ENCODE measurements at regions not wholly inside any gene's neighbourhood (a gene's known extent, or its start where the extent isn't known, plus 50 kb on each side); places are given as distances from the start of the nearest gene placed in this dataset.

GRCh38 chr6:92538926-92539325 lies 880.4 kb downstream of the EPHA7 start:
- TF ChIP-seq POLR2A (IDR thresholded peaks at IDR 0.05) (no peak), EP300 (IDR thresholded peaks at IDR 0.05) (no peak), POLR2AphosphoS5 (IDR thresholded peaks at IDR 0.05) (no peak), CTCF (IDR thresholded peaks at IDR 0.05) (no peak)
- Histone ChIP-seq H3K36me3 (no peaks in the 10 kb centered on the region), H3K27me3 (no peaks in the 10 kb centered on the region), H3K4me1 (no peaks in the 10 kb centered on the region), H3K4me3 (no peak overlapping the region), H3K27ac (no peak overlapping the region), H3K9me3 (no peaks in the 10 kb centered on the region)
- DNase-seq (no peak), ATAC-seq (ENCODE audit: low FRiP score in 2 of 2) (no peak)

DNA sequence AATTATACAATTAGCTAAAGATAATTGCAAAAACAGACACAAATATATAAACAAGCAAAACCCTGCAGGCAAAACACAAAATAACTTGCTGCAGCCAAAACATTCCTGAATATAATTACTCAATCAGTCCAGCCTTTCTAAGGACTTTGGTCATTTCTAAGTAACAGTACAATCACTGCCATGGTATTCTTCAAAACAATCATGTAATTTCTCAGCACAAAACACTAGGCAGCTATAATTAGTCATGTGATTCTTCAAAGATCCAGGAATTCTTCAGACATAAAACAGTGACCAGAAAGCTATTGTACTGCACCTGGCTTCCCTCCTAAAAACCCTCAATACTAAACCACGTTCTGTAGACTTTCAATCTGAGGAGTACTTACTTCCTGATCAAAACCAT lies 881.1 kb downstream of the EPHA7 start:
- no peaks in the 10 kb centered on the region for H3K9me3 ChIP-seq
- no peak for TF ChIP-seq EP300 (IDR thresholded peaks at IDR 0.05)
- no peak for TF ChIP-seq POLR2A (IDR thresholded peaks at IDR 0.05)
- TF ChIP-seq POLR2AphosphoS5 (IDR thresholded peaks at IDR 0.05), result no peak
- TF ChIP-seq CTCF (IDR thresholded peaks at IDR 0.05), result no peak
- no peaks in the 10 kb centered on the region for H3K27me3 ChIP-seq
- no peaks in the 10 kb centered on the region for H3K4me1 ChIP-seq
- WGBS, 2 donors, result 0 to 11% methylated on average over 1 of the region's 1 CpG
- H3K4me3 ChIP-seq, result no peak overlapping the region
- DNase-seq (no peak), ATAC-seq (ENCODE audit: low FRiP score in 2 of 2) (no peak)
- H3K27ac ChIP-seq, result no peak overlapping the region
- no peaks in the 10 kb centered on the region for H3K36me3 ChIP-seq

DNA sequence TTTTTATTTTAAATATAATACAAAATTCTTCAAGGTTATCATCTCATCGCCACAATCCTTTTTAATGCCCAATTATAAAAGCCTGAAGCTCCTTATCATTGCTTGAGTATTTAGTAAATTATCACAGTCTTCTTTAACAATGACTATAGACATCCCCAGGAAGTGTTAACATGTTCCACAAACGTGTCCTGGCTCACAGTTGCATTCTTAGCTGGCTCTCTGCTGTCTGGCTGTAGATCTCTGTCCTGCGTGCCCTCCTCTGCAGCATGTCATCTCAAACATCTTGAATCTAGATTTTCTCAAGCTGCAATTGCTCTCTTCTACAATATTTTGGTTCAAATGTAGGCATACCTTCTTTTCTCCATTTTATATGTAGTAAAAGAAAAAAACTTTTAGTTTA lies 885.2 kb downstream of the EPHA7 start:
- DNase-seq, result no peak
- Histone ChIP-seq H3K4me1 (no peaks in the 10 kb centered on the region), H3K36me3 (no peaks in the 10 kb centered on the region), H3K27ac (no peak overlapping the region), H3K9me3 (no peaks in the 10 kb centered on the region), H3K4me3 (no peak overlapping the region), H3K27me3 (no peaks in the 10 kb centered on the region)
- WGBS, 2 donors, result 39 to 54% methylated on average over 3 of the region's 3 CpGs
- ATAC-seq (ENCODE audit: low FRiP score in 2 of 2), result no peak
- no peak for TF ChIP-seq POLR2AphosphoS5 (IDR thresholded peaks at IDR 0.05)
- no peak for TF ChIP-seq EP300 (IDR thresholded peaks at IDR 0.05)
- no peak for TF ChIP-seq CTCF (IDR thresholded peaks at IDR 0.05)
- no peak for TF ChIP-seq POLR2A (IDR thresholded peaks at IDR 0.05)

- Histone ChIP-seq H3K9me3 (no peaks in the 10 kb centered on the region), H3K4me1 (no peaks in the 10 kb centered on the region), H3K27ac (no peak overlapping the region), H3K4me3 (no peak overlapping the region), H3K36me3 (no peaks in the 10 kb centered on the region), H3K27me3 (no peaks in the 10 kb centered on the region)
- ATAC-seq (ENCODE audit: low FRiP score in 2 of 2), result no peak
- no peak for TF ChIP-seq CTCF (IDR thresholded peaks at IDR 0.05)
- no peak for TF ChIP-seq EP300 (IDR thresholded peaks at IDR 0.05)
- TF ChIP-seq POLR2AphosphoS5 (IDR thresholded peaks at IDR 0.05), result no peak
- no peak for TF ChIP-seq POLR2A (IDR thresholded peaks at IDR 0.05)
- no peak for DNase-seq
- WGBS, 2 donors, result 79 to 89% methylated on average over 2 of the region's 2 CpGs
These were observed 896.8 kb downstream of the EPHA7 start for GRCh38 chr6:92522589-92522988.

DNA sequence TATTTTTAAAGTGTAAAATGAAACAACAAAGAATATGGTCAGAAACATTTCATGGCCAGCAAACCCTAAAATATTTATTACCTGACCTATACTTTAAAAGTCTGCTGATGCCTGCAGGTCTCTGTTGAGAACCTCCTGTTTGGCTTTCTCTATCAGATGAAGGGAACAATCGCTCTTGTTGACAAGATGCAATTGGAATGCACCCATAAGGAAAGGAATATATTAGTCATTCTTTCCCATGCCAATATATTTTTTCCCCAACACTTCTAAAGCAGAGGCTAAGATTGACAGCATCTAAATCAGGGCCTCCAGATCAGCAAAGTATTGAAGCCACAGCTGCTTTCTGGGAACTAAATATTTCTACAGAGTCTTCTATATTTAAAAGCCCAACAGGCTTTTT lies 897.8 kb downstream of the EPHA7 start:
- no peak overlapping the region for H3K27ac ChIP-seq
- TF ChIP-seq EP300 (IDR thresholded peaks at IDR 0.05), result no peak
- no peak for ATAC-seq (ENCODE audit: low FRiP score in 2 of 2)
- H3K4me3 ChIP-seq, result no peak overlapping the region
- WGBS, 2 donors, result 71 to 74% methylated on average over 1 of the region's 1 CpG
- no peaks in the 10 kb centered on the region for H3K4me1 ChIP-seq
- DNase-seq, result no peak
- no peaks in the 10 kb centered on the region for H3K27me3 ChIP-seq
- no peaks in the 10 kb centered on the region for H3K9me3 ChIP-seq
- H3K36me3 ChIP-seq, result no peaks in the 10 kb centered on the region

Data from upper lobe of left lung (tissue), 6 donors.